ENCODE measurements at regions not wholly inside any gene's neighbourhood (a gene's known extent, or its start where the extent isn't known, plus 50 kb on each side); places are given as distances from the start of the nearest gene placed in this dataset.
A peak's percentile ranks its signal among the peaks of the same experiment; 100 is the strongest.
"Not testable (repeated sequence)": the region's sequence is repeated elsewhere in the genome, so short reads cannot be mapped to it uniquely, and the experiment has no call there.

DNA sequence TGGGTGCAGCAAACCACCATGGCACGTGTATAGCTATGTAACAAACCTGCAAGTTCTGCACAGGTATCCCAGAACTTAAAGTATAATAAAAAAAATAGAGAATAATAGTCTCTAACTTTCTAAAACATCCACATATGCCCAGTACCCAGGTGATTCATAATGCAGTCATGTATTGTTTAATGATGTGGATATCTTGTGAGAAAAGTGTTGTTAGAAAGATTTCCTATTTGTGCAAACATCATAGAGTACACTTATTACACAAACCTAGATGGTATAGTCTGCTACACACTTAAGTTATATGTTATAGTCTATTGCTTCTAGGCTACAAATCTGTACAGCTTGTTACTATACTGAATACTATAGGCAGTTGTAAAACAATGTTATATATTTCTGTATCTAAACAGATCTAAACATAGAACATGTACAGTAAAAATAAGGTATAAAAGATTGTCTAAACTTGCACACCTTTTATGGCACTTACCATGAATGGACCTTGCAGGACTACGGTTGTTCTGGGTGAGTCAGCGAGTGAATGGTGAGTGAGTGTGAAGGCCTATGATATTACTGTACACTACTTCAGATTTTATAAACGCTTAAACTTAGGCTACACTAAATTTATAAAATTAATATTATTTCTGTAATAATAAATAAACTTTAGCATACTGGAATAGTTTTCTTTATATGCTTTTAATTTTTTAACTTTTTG, 232.2 kb upstream of the SLIT2 start:
- H3K9me3 ChIP-seq: no peaks in the 10 kb centered on the region
- H3K4me3 ChIP-seq: no peak overlapping the region
- 88 to 96% (median 89%) methylated on average over 4 of the region's 4 CpGs for WGBS, 5 donors
- no peak for TF ChIP-seq EP300 (IDR thresholded peaks at IDR 0.05)
- no peaks in the 10 kb centered on the region for H3K27me3 ChIP-seq
- no peak overlapping the region for H3K27ac ChIP-seq
- intact Hi-C loops (cut with DNase I; ENCODE audit: low total_unique reads): no loop called here
- no peaks in the 10 kb centered on the region for H3K4me1 ChIP-seq
- DNase-seq: no peak
- H3K36me3 ChIP-seq: no peaks in the 10 kb centered on the region

- TF ChIP-seq POLR2A (IDR thresholded peaks at IDR 0.05) (no peak), POLR2AphosphoS5 (IDR thresholded peaks at IDR 0.05) (no peak), EP300 (IDR thresholded peaks at IDR 0.05) (no peak), CTCF (IDR thresholded peaks at IDR 0.05) (no peak)
- H3K4me1 ChIP-seq: no peaks in the 10 kb centered on the region
- intact Hi-C loops (cut with DNase I; ENCODE audit: low total_unique reads): no loop called here
- 58 to 70% (median 63%) methylated on average over 3 of the region's 3 CpGs for WGBS, 5 donors
- DNase-seq: peak in 1 of 2 donors; percentile 24
- no peaks in the 10 kb centered on the region for H3K9me3 ChIP-seq
- no peak overlapping the region for H3K27ac ChIP-seq
- H3K4me3 ChIP-seq: no peak overlapping the region
- no peaks in the 10 kb centered on the region for H3K36me3 ChIP-seq
- H3K27me3 ChIP-seq: no peaks in the 10 kb centered on the region
These were observed 234.0 kb upstream of the SLIT2 start for GRCh38 chr4:20017777-20018115.

DNA sequence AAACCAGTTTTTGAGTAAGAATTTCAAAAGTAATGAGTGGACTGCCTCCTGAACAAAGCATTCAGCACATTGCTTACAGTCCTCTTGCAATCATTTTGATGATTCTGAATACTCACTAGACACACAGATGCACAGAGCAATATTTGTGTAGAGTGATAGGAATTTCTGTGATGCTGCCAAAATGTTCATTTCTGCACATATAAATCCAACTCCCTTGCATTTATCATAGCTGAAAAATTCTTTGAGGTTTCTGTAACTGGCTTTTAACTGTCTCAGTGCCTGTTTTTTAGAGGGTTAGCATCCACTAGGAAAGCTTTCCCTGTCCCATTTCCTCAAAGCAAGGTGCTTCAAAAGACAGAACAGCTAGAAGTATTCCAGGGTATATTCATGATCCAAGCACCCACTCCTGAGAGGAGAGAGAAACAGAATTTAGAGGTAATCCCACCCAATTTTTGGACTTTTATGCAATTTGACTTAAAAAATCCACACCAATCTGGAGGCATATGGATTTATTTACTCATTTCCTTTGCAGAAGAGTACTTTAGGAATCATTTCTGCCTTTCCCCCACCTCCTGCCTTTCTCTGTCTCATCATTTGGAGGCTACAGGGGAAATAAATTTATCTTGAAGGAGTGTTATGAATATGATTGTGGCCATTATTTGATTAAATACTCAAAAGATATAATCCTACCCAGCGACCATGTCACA, 234.5 kb upstream of the SLIT2 start:
- Histone ChIP-seq H3K36me3 (no peaks in the 10 kb centered on the region), H3K27me3 (no peaks in the 10 kb centered on the region), H3K27ac (no peak overlapping the region), H3K4me3 (no peak overlapping the region), H3K9me3 (no peaks in the 10 kb centered on the region), H3K4me1 (no peaks in the 10 kb centered on the region)
- WGBS, 5 donors: 6 to 33% (median 13%) methylated on average over 1 of the region's 1 CpG
- intact Hi-C loops (cut with DNase I; ENCODE audit: low total_unique reads): no loop called here
- peak in 1 of 2 donors; percentile 59 for DNase-seq
- TF ChIP-seq EP300 (IDR thresholded peaks at IDR 0.05) (no peak), POLR2AphosphoS5 (IDR thresholded peaks at IDR 0.05) (no peak)

- 39 to 62% (median 46%) methylated on average over 4 of the region's 4 CpGs for WGBS, 5 donors
- intact Hi-C loops (cut with DNase I; ENCODE audit: low total_unique reads): no loop called here
- Histone ChIP-seq H3K9me3 (no peaks in the 10 kb centered on the region), H3K4me3 (no peak overlapping the region), H3K4me1 (no peaks in the 10 kb centered on the region), H3K27me3 (no peaks in the 10 kb centered on the region), H3K36me3 (no peaks in the 10 kb centered on the region), H3K27ac (no peak overlapping the region)
- peak in 1 of 2 donors; percentile 55 for DNase-seq
- TF ChIP-seq POLR2A (IDR thresholded peaks at IDR 0.05): no peak
- no peak for TF ChIP-seq EP300 (IDR thresholded peaks at IDR 0.05)
- no peak for TF ChIP-seq POLR2AphosphoS5 (IDR thresholded peaks at IDR 0.05)
- TF ChIP-seq CTCF (IDR thresholded peaks at IDR 0.05): no peak
These were observed 236.0 kb upstream of the SLIT2 start for GRCh38 chr4:20015636-20016224.

DNA sequence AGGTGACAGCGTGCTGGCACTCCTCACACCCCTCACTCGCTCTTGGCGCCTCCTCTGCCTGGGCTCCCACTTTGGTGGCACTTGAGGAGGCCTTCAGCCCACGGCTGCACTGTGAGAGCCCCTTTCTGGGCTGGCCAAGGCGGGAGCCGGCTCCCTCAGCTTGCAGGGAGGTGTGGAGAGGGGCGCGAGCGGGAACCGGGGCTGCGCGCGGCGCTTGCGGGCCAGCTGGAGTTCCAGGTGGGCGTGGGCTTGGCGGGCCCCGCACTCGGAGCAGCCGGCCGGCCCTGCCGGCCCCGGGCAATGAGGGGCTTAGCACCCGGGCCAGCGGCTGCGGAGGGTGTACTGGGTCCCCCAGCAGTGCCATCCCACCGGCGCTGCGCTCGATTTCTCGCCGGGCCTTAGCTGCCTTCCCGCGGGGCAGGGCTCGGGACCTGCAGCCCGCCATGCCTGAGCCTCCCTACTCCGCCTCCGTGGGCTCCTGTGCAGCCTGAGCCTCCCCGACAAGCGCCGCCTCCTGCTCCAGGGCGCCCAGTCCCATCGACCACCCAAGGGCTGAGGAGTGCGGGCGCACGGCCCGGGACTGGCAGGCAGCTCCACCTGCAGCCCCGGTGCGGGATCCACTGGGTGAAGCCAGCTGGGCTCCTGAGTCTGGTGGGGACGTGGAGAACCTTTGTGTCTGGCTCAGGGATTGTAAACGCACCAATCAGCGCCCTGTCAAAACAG, 247.7 kb upstream of the SLIT2 start:
- H3K4me1 ChIP-seq; H3K9me3 ChIP-seq; H3K36me3 ChIP-seq; H3K4me3 ChIP-seq; intact Hi-C loops (cut with DNase I; ENCODE audit: low total_unique reads); H3K27ac ChIP-seq; H3K27me3 ChIP-seq; DNase-seq: not testable (repeated sequence)
- whole genome bisulfite sequencing, 5 donors: 78 to 93% (median 83%) methylated on average over 28 to 47 of the region's 52 CpGs
